ENCODE measurements at regions not wholly inside any gene's neighbourhood (a gene's known extent, or its start where the extent isn't known, plus 50 kb on each side); places are given as distances from the start of the nearest gene placed in this dataset.
A peak's percentile ranks its signal among the peaks of the same experiment; 100 is the strongest.
"Not testable (repeated sequence)": the region's sequence is repeated elsewhere in the genome, so short reads cannot be mapped to it uniquely, and the experiment has no call there.

GRCh38 chr11:22554221-22554620 is 71.4 kb downstream of the FANCF start:
- no peak for TF ChIP-seq CTCF (IDR thresholded peaks at IDR 0.05; ENCODE audit: low read length, missing control alignments)
- no peak overlapping the region for H3K4me3 ChIP-seq (replicated peaks; ENCODE audit: low read depth, low read length)
- no peak for DNase-seq (ENCODE audit: low read depth)

GRCh38 chr11:22552885-22553284 is 72.7 kb downstream of the FANCF start:
- no peak for TF ChIP-seq CTCF (IDR thresholded peaks at IDR 0.05; ENCODE audit: low read length, missing control alignments)
- DNase-seq (ENCODE audit: low read depth): no peak
- no peak overlapping the region for H3K4me3 ChIP-seq (replicated peaks; ENCODE audit: low read depth, low read length)

GRCh38 chr11:22546746-22547145 is 78.9 kb downstream of the FANCF start:
- no peak overlapping the region for H3K4me3 ChIP-seq (replicated peaks; ENCODE audit: low read depth, low read length)
- DNase-seq (ENCODE audit: low read depth): no peak
- no peak for TF ChIP-seq CTCF (IDR thresholded peaks at IDR 0.05; ENCODE audit: low read length, missing control alignments)

- no peak for TF ChIP-seq CTCF (IDR thresholded peaks at IDR 0.05; ENCODE audit: low read length, missing control alignments)
- no peak overlapping the region for H3K4me3 ChIP-seq (replicated peaks; ENCODE audit: low read depth, low read length)
- DNase-seq (ENCODE audit: low read depth): no peak
These were observed 82.4 kb downstream of the FANCF start for GRCh38 chr11:22543261-22543660.

- TF ChIP-seq CTCF (IDR thresholded peaks at IDR 0.05; ENCODE audit: low read length, missing control alignments): peak; percentile 79
- peak; percentile 53 for DNase-seq (ENCODE audit: low read depth)
- no peak overlapping the region for H3K4me3 ChIP-seq (replicated peaks; ENCODE audit: low read depth, low read length)
These were observed 85.8 kb downstream of the FANCF start for GRCh38 chr11:22539821-22540256.

GRCh38 chr11:22536071-22536470 is 89.6 kb downstream of the FANCF start:
- no peak for TF ChIP-seq CTCF (IDR thresholded peaks at IDR 0.05; ENCODE audit: low read length, missing control alignments)
- no peak overlapping the region for H3K4me3 ChIP-seq (replicated peaks; ENCODE audit: low read depth, low read length)
- DNase-seq (ENCODE audit: low read depth): peak; percentile 1

GRCh38 chr11:22528612-22529429 is 96.8 kb downstream of the FANCF start:
- not testable (repeated sequence) for DNase-seq (ENCODE audit: low read depth); H3K4me3 ChIP-seq (replicated peaks; ENCODE audit: low read depth, low read length)

Measured in fibroblast of pulmonary artery (primary cell).